Myocyte (in vitro differentiated cells): ENCODE measurements at regions not wholly inside any gene's neighbourhood (a gene's known extent, or its start where the extent isn't known, plus 50 kb on each side); places are given as distances from the start of the nearest gene placed in this dataset.

Experiments used
- DNase-seq: peaks from one replicate; pipeline ENCODE4 v3.0.0-alpha.2; 2012; ENCODE audit warnings: low read depth

DNA sequence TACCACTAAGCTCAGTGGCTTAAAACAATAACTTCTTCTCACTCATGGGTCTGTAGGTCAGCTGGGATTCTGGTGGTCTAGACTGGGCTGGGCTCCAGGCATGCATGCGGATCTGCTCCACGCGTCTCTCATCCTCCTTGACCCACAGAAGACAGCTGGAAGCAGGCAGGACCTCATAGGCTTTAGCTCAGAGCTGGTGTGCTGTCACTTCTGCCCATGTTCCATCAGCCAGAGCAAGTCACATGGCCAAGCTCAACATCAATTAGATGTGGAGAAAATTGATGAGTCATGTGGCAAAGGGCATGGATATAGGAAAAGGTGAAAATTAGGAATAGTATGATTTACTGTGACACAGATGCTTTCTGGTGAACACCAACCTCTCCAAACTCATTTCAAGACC lies 57.4 kb upstream of the PSMF1 start:
- peak; percentile 18 for DNase-seq

DNA sequence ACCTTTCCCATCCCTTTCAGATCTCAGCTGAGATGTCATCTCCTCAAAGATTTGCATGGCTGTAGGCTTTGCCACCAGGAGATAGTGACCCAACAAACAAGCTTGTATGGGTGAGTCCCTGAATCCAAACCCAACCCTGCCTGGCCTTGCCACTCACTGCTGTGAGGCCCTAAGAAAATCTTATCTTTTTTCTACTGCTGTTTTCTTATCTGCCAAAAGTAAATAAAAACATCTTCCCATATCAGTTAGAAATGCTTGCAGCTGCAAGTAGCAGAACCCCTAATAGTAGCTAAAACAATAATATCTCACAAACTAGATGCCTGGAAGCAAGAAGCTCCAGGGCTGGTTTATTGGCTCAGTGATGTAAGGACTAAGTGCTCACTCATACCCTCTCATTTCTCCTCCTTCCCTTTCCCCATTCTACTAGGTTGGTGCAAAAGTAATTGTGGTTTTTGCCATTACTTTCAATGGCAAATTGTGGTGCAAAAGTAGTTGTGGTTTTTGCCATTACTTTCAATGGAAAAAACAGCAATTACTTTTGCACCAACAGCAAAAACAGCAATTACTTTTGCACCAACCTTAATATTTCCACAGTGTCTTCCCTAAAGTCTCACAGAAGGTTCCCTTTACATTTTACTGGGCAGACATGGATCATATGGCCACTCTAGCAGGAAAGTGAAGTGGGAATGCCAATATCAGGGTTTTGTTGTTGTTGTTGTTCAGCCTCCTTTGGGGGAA lies 56.7 kb upstream of the PSMF1 start:
- DNase-seq, result no peak

DNA sequence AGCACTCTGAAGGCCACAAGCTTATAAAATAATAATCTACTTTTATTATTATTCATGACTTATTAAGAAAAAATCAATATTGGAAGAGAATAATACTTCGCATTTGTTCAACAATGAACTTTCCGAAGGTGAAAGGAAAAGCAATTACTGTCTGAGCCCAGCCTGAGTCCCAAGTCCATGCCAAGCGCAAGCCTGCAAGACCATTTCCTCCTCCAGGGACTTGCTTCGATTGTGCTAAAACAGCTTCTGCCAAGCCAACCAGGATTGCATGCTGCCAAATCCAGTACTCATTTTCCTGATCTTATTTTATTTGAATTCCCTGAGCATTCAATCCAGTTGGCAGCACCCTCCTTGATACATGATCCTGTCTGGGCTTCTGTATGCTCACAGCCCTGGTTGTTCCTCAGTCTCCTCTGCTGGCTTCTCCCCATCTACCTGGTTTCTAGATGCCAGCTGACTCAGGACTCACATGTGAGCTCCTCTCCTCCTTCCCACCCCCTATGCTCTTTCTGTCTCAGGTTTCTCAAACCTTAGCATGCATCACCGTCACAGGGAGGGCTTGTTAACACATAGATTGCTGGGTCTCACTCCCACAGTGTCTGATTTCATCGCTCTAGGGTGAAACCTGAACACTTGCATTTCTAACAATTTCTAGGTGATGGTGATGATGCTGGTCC lies 55.9 kb upstream of the PSMF1 start:
- DNase-seq, result no peak
